ENCODE measurements at regions not wholly inside any gene's neighbourhood (a gene's known extent, or its start where the extent isn't known, plus 50 kb on each side); places are given as distances from the start of the nearest gene placed in this dataset.
"Not testable (repeated sequence)": the region's sequence is repeated elsewhere in the genome, so short reads cannot be mapped to it uniquely, and the experiment has no call there.

DNA sequence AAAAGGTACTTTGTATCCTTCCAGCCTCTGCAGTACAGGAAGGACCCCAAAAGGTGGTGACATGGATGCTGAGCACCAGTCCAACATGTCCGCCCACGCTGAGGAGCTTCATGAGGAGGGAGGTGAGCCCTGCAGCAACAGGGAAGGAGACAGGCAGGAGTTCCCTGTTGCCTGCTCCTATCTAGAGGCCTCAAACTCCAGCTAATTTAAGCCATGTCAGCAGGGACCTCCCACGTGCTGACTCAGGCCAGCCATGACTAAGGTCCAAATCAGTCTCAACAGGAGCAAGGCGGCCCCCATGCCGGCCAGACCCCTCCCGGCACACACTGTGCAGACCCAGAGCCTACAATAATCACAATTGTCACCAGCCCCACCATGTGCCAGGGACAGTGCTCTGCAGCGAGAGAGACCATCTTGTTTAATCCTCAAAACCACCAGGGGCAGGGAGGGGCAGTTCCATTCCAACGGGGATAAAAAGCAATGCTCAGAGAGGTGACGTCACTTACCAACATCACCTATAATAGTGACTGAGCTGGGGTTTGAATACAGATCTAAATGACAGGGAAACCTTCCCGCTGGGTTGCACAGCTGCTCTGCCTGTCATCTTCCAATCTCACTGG, 54.5 kb upstream of the GATA2 start:
- TF ChIP-seq JUND (IDR thresholded peaks at IDR 0.05; ENCODE audit: low read depth) = no peak
- in situ Hi-C loops (cut with HindIII; ENCODE audit: low pct_unique_long_range_greater_than_20kb, low sequenced_read_pairs) = no loop called here
- no peak for DNase-seq (ENCODE audit: low read depth in 1 of 2, low spot score in 1 of 2)

DNA sequence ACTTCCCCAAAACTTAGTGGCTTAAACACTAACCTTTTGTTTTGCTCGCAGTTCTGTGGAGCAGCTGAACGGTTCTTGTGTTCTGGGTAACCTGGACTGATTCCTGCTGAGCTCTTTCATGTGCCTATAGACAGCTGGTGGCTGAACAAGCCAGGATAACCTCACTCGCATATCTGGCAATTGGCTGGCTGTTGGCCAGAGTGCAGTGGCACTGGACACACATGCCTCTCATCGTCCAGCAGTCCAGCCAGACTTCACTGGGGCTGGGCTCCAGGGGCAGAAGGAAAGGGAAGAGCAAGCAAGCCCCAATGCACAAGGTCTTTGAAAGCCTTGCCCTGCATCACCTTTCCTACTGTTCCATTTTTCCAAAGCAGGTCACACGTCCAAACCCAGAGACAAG, 53.6 kb upstream of the GATA2 start:
- no peak for TF ChIP-seq JUND (IDR thresholded peaks at IDR 0.05; ENCODE audit: low read depth)
- DNase-seq (ENCODE audit: low read depth in 1 of 2, low spot score in 1 of 2) = no peak
- in situ Hi-C loops (cut with HindIII; ENCODE audit: low pct_unique_long_range_greater_than_20kb, low sequenced_read_pairs) = no loop called here

DNA sequence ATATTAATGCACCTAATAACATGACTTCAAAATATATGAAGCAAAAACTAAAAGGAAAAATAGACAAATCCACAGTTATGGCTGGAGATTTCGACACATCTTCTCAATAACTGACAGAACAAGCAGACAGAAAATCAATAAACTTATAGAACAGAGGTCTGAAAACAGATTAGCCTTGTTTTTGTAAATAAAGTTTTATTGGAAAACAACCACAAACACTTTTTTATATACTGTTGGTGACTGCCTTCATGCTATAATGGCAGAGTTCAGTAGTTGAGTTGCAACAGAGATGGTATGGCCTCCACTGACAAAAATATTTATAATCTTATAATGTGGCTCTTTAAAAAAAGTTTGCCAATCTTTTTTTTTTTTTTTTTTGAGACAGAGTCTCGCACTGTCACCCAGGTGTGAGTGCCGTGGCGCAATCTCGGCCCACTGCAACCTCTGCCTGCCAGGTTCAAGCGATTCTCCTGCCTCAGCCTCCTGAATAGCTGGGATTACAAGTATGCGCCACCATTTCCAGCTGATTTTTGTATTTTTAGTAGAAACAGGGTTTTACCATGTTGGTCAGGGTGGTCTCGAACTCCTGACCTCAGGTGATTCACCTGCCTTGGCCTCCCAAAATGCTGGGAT, 52.2 kb upstream of the GATA2 start:
- no peak for DNase-seq (ENCODE audit: low read depth in 1 of 2, low spot score in 1 of 2)
- no peak for TF ChIP-seq JUND (IDR thresholded peaks at IDR 0.05; ENCODE audit: low read depth)
- in situ Hi-C loops (cut with HindIII; ENCODE audit: low pct_unique_long_range_greater_than_20kb, low sequenced_read_pairs) = no loop called here

DNA sequence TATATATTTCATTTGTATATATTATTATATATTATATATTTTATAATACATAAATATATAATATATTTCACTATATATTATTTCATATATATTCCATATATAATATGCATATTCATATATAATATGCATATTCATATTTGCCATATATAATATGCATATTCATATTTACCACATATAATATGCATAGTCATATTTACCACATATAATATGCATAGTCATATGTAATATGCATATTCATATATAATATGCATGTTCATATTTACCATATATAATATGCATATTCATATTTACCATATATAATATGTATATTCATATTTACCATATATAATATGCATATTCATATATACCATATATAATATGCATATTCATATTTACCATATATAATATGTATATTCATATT, 51.2 kb upstream of the GATA2 start:
- no peak for TF ChIP-seq JUND (IDR thresholded peaks at IDR 0.05; ENCODE audit: low read depth)
- in situ Hi-C loops (cut with HindIII; ENCODE audit: low pct_unique_long_range_greater_than_20kb, low sequenced_read_pairs) = no loop called here
- DNase-seq (ENCODE audit: low read depth in 1 of 2, low spot score in 1 of 2) = no peak

DNA sequence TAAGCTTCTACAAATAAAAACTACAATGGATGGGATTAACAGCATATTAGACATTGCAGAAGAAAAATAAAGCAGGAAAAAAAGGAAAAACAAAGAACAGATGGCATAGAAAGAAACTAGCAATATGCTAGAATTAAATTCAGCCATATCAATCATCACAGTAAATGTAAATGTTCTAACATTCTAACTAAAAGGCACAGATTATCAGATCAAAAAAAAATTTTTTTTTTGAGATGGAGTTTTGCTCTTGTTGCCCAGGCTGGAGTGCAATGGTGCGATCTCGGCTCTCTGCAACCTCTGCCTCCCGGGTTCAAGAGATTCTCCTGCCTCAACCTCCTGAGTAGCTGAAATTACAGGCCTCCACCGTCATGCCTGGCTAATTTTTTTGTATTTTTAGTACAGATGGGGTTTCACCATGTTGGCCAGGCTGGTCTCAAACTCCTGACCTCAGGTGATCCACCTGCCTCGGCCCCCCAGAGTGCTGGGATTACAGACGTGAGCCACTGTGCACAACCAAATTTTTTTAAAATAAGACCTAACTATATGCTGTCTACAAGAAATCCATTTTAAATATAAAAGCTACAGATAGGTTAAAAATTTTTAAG, 50.7 kb upstream of the GATA2 start:
- DNase-seq (ENCODE audit: low read depth in 1 of 2, low spot score in 1 of 2); in situ Hi-C loops (cut with HindIII; ENCODE audit: low pct_unique_long_range_greater_than_20kb, low sequenced_read_pairs): not testable (repeated sequence)

All from T47D (cell line).